NCI-H1048 (cell line): ENCODE measurements at regions not wholly inside any gene's neighbourhood (a gene's known extent, or its start where the extent isn't known, plus 50 kb on each side); places are given as distances from the start of the nearest gene placed in this dataset.

Source experiments
- DNase-seq: peaks from one replicate; lab custom pipeline; 2025; lab: John Stamatoyannopoulos, UW

DNA sequence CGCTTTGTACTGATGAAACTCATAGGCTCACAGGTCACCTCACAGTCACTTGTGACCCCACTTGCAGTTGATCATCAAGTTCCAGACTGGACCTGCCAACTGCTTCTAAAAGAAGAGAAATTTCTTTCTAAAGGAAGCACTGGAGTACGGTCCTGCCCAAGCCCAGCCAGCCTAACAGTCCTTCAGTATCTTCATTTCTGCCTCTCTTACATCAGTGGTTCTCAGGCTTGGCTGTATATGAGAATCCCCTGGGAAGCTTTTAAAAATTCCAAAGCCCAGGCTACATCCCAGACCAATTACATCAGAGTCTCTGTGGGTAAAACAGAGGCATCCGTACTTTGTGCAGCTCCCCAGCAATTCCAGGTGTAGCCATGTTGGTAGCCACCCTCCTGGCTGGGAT lies 282.1 kb downstream of the NFIB start:
- no peak for DNase-seq

DNA sequence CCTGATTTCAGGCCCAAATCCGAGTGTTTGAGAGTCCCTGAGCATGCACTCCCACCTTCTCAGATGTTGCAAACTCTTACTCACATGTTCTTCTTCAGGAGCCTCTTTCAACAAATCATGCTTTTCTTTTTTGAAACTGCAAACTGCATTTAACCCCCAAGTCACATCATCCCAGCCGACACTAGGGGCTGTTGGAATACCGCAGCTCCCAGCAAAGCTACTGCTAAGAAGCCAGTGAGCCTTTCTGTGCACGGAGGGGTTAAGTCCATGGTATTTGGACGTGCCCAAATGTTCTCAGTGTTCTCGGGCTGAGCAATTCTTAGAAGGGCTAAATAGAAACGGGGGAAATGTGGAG lies 282.9 kb downstream of the NFIB start:
- DNase-seq, result no peak

DNA sequence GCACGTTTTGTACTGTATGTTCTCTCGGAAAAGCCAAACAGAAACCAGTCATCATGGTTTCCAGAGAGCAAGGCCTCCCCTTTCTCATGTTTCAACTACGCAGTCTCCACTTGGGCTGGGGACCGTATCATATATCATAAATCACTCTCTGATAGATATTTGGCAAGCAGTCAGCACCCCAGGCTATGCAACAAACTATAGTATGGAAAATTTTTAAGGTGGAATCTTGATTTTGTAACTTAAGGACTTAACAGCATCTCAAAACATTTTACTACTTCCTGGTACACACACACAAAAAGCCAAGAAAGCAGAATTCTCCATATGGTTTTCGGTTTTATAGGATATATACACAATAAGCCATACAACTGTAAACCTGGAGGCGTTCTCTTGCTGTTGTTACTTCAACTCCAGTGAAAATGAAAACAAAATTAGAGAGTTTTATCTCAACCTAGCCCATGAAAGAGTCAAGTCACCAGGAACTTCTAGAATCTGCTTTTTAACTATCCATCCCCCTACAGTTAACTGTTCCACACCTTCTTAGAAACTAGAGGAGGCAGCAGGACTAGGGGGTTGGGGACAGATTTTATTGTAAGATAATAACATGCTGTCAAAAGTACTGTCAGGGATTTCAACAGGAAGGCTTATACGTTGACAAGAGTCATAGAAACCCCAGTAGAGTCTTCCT lies 283.4 kb downstream of the NFIB start:
- DNase-seq, result peak; percentile 26

DNA sequence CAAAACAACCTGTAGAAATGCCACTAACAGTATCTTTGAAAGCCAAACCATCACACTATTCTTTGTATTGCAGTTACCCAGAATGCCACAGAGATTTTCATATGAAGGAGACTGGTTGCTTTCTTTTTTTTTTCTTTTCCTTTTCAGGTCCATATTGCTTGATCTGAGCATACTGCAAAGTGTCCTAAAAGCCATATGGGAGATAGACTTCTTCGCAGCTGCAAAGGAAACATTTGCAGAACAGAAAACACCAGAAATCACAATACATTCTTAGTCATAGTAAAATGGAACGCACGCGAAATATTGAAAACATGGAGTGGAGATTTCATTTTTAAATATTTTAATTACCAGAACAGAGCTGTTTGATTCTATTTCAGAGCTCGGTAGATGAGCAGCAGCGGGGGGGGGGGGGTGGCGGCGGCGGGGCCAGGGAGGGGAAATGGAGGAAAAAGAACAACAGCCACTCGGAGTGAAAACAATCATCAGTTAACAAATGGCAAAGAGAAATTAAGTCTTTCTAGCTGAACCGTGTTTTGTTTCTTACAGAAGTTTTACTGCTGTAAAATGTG lies 284.1 kb downstream of the NFIB start:
- no peak for DNase-seq

DNA sequence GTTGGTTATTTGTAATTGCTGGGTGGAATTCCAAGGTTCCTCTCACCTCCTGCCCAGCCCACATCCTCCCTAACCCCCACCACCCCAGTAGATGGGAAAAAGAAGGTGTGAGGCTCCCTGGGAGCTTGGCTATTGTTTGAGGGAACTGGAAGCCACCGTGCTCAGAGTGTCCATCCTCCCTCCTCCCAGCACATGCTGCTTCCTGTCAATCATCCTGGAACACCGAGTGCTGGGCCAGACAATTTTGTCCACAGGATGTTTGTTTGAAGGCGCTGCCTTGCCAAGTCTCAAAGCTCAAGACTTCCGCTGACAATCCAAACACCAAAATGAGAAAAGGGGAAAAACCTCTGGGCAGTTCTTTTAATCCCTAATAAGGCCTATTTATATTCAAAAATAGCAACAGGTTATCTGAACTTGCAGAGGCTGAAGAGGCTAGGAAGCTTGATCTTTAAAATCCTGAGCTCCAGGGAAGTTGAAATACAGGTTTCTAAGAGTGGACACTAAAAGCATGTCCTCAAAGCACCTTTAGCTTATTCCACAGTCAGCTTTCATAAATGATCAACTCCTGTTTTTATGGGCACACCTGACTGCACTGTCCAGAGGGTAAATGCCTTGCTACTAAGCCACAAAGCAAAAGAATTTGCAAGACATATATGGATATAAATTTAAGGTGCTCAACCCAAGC lies 286.7 kb downstream of the NFIB start:
- DNase-seq, result no peak

DNA sequence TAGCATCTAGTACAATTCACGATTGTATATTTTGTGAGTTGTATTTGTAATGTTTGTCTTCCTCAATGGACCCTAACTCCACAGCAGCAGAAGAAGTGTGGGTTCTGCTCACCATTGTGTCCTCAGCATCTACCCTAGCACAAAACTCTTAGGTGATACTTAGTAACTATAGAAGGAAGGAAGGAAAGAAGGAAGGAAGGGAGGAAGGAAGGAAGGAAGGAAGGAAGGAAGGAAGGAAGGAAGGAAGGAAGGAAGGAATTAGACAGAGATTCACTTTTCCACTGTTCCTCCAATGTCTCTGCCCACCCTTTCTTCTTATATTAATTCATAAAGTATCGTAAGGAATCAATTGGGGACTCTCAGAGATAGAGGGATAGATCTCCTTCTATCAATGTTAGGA lies 288.2 kb downstream of the NFIB start:
- DNase-seq, result no peak

DNA sequence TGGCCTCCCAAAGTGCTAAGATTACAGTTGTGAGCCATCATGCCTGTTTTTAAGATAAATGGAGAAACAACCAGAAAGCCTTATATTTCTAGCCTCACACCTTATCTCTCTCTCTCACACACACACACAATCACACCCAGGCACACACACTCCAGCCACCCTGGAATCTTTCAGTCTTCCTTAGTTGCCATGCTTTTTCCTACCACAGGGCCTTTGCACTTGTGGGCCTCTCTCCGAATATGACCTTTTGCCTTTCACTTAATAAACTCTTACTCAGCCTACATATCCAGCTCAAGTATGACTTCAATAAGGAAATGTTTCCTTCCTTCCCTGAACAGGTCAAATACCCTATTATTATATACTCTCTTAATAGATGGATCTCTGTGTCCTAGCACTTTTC lies 290.7 kb downstream of the NFIB start:
- DNase-seq, result no peak

DNA sequence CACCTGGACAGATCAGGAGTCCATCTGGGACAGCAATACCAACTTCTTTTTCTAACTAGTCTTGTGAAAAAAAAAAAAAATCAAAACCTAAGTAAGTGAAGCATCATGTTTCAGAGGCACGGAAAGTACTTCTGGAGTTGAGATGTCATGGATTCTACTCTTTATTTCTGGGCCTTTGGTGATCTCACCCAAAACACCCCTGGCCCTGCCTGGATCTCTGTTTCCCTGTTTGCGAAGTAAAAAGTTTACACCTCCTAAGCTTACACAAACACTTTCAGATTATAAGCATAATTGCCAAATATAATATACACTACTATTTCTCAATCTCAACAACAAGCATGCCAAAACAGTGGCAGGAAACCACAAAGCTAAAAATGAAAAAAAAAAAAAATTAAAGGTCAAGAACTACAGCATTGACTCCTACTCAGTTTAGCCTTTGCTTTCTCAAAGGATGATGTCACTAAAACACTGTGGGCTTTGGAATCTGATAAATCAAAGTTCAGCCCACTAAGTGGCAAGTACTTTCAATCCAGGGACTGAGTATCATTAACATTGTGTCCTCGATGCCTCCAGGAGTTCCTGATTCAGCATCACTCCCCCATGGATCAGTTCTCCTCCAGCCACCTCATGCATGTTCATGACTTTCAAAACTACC lies 291.9 kb downstream of the NFIB start:
- DNase-seq, result no peak

DNA sequence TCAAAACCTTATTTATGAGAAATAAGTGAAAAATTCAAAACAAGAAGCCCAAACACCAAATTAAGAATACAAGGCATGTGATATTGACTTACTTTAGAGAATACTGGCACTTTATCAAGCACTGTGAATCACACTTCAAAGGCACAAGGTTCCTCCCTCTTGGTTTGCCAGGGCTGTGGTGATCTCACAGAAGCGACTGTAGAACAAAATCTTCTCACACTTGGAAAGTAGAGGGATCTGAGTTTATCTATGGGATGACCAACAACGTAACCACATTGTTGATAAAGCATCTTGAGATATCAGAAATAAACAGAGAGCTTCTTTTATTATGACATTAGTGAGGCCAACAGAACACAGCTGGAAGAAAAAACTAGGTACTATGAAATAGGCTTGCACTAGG lies 295.9 kb downstream of the NFIB start:
- DNase-seq, result no peak

DNA sequence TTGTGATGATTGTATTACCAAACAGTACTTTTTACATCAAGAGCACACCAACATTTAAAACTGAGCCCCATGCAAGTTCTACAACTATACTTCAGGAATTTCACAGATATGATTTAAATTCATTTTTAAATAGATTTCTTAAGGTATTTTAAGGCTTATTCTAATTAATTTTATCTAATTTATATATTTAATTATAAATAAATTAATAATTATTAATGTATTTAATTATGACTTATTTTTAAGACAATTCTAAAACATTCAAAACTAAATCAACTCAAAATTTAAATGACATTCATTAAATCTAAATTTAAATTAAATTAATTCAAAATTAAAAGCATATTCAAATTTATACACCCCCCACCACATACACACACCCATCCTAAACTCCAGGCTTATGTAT lies 299.2 kb downstream of the NFIB start:
- no peak for DNase-seq

DNA sequence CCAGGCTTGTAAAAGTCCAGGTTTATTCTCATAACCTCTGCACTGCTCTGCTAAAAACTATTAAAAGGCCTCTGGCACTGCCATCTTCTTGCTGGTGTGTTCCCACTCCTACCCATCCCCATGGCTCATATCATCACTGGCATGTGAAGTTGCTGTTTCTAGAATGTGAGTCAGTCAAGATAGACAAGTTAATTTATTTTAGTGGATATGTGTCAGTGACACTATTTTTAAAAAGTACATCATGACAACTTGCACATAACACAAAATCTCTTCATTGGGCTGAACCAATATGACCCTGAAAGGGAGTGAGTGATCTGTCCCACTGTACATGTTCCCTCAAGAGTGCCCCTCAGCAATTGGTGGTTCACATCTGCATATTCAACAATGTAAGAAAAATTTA lies 299.7 kb downstream of the NFIB start:
- no peak for DNase-seq

DNA sequence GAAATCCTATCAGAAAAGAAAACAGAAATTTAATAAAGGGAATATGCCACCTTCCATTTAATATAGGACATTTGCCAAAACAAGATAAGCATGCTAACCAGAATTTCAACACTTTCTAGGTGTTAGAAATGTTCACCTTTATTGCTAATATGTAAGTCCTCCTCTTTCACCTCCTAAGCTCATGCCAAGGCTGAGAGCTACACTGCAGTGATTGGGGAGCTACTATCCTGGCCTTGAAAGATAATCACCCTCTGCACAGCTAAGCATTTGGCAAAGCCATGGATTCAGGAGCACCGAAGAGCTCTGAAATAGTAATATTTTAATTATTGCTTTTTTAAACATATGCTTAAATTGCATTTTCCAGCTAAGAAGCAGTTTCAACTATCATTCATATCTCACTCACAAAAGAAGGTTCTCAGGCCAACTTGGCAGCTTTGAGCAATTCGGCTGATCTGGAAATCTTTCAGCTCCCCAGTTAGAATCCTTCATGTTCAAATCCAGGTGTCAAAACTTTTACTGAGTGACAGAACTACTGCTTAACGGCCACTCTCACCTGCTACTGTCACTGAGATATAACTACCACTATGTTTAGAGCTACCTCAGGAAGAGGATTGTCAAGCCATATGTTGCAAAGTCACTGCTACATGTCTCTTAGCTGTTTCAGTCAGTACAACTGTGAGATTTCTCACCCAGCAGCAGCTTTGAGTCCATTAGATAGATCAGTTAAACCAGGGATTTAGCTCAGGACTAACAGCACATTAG lies 302.0 kb downstream of the NFIB start:
- no peak for DNase-seq

DNA sequence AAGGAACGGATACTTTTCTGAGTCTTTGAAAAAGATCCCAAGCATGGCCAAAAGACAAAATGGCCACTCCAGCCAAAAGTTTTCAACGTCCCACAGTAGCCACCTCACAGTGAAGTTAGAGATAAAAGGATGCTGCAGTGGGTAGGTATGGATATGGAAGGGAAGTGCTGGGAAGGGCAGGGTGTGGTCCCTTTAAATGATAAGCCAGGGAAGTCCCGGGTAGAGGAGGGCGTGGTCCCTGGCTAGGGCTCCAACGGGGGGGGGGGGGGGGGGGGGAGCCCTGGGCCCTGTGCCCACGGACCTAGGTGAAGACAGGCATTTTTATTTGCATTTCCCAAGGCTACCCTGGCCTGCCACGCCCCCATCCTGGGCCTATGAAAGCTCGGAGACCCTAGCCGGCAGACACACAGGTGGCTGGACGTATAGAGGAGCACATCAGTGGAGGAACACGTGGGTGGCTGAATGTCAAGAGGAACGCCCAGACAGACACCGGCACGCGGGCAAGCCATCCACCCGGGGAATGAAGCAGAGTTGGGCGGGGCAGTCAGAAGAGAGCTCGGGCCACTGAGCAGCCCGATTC lies 306.7 kb downstream of the NFIB start:
- no peak for DNase-seq

DNA sequence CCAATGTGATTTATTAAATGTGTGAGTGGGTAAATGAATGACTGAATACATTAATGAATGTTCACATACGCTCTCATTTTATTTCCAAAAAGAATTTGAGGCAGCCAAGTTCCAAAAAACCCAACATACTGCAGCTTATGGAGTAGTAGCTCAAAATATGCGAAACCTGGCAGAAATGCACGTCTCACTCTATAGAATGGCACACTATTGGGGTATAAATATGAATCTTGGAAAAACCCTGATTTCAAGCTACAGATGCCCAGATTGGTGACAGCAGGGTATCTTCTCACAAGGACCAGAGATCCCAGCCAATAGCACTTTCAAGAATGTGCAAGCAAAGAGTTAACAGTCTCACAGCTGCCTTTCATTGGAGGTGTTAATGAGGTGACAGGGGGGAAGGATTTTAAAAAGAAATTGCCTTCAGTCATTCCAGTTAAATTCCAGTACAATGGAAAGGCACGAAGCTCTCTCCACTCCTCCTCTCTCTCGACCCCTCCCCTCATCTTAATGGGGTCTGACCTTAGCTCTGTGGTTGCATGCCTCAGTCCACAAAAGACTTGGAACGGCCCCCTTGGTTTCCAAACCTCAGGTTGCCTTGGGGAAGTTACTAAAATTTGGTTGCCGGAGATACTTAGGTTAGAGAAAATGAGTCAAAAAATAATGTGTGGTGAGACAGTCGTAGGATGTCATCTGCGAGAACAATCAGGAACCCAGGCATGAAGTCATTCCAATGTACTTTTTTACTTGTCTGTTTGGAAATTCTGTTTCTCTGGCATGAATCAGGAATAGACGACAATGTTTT lies 307.4 kb downstream of the NFIB start:
- no peak for DNase-seq

DNA sequence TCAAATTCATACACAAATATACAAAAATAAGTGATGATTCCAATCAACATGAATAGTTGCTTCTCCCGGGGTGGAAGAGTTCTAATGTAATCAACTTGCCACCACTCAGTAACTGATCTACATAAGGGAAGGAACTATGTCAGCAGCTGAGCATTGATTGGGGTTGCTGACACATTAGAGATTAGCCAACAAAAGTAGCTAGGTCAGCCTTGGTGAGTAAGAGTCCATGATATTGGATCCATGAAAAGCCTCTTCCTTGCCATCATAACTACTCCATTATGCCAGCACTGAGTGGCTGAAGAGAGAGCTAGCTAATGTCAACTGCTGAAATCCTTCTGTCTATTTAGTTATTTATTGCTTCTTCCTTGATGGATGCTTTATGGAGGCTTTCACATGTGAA lies 309.8 kb downstream of the NFIB start:
- no peak for DNase-seq

DNA sequence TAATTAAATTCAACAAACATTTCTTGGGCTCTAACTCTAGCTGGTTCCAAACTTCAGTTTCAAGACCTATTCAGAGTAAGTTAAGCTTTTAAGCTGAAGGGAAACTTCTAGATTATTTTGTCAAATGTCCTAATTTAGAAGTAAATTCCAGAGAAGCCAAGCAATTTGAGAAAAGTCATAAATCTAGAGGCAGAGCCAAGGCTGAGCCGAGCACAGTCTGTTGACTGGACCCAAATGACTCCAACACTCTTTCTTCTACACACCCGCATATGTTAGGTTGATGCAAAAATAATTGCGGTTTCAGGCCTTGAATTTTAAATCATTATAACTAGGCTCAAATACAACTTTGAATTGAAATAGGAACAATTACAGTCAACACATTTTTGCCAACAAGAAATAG lies 319.7 kb downstream of the NFIB start:
- no peak for DNase-seq

DNA sequence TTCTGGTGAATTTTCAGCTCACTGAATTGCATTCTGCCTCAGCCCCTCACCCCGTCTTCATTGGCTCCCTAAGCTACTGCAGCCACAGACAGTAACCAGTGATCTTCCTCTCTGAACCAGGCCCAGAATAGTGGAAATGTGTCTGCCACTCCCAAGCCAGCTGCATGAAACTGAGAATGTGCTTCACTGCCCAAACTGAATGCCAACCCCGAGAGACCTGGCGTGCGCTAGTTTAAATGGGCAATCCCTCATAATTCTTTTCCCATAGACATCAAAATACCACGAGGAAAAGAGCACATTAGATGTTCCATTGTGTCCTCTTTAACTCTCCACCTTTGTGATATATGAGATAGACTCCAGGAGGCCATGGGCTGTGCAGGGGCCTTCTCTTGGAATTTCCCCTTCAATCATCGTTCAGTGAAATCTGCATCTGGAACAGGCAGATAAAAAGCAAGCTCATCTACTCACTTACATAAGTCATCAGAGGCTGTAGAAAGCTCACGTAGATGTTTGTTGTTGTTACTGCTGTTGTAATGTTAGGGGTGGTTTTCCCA lies 320.2 kb downstream of the NFIB start:
- DNase-seq, result no peak

DNA sequence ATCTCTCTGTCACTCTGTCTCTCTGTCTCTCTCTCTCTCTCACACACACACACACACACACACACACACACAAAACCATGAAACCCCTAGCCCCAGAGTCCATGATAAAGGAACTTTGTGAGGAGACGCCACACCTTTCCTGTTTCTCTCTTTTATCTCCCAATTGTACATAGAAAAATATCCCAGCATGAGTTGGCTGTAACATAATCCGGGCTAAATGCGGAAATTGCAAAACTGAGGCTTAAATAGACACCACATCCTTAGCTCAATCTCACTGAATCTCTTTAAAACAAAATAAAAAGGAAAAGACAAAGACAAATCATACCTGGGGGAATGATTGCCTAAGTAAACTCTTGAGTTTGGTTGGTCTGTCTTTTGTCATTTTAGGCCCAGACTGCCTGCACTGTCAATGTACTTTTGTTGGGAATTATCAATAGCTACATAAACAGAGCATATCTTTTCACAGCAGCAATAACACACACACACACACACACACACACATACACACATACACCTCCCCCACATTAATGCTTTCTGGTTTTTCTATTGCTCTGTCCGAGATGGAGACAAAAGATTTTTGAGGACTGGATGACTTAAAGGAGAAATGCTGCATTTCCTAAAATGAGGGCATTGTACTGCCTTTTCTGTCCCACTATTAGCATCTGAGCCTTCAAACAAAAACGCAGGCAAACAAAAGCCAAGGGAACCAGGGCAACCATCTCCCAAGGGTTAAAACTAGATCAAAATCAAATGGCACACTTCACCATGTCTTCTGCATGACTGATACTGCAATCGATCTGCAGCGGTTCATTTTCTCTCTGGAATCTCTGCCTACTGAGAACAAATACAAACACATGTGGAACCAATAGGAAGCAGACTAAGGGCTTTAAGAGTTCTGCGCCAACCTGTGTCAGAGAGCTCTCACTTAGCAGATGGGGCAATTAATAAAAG lies 321.5 kb downstream of the NFIB start:
- DNase-seq, result no peak

DNA sequence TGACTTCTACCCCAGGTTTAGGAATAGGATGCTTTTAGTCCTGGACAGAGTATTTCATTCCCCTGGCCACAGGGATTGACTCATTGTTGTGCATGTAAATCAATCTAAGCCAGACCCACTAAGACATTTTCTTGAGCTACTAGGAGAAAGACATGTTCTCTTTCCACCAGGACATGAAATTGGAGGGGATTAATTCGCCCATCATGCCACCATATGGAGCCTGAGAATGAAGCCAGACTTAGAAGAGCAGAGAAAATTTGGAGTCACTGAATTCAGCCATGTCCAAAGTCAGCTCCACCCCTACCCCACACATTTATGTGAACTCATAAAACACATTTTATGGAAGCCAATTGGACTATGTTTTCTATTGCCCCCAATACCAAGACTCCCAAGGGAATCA lies 322.5 kb downstream of the NFIB start:
- DNase-seq, result no peak

DNA sequence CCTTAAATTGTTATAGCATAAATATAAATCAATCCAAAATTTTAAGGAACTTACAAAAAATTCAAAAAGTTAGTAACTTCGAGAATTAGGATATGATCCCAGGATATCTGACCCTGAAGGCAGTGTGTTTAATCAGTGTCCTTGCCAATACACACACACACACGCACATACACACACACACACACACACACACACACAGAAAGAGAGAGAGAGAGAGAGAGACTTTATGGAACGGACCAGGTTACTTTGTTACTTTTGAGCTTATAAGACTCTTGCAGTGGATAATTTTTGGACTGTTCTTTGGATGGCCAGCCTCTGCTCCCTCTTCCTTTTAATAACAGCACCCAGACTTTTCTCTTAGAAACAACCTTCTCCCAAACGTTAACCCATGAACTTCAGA lies 322.9 kb downstream of the NFIB start:
- DNase-seq, result no peak
